Cardiac fibroblast (primary cell): ENCODE measurements at regions not wholly inside any gene's neighbourhood (a gene's known extent, or its start where the extent isn't known, plus 50 kb on each side); places are given as distances from the start of the nearest gene placed in this dataset.

ENCODE experiments used
- DNase-seq, 2 donors: peaks; one replicate each; pipeline versions ENCODE4 v3.0.0 to v3.0.0-alpha.2; 2010; ENCODE audit warnings: low read depth in 2 of 2
- H3K4me3 ChIP-seq, 2 donors: replicated peaks in 1 of 2; 1 replicate in 1 of 2; 2 replicates in 1 of 2; pipeline ENCODE4 v1.5.1; 2011; ENCODE audit warnings: low read depth in 2 of 2, low read length in 2 of 2, mild to moderate bottlenecking in 2 of 2, moderate library complexity in 1 of 2
- CTCF ChIP-seq: IDR thresholded peaks from one replicate; pipeline ENCODE4 v1.5.1; 2011; ENCODE audit warnings: low read depth, mild to moderate bottlenecking, low read length, inconsistent platforms

- no peak for TF ChIP-seq CTCF
- no peak overlapping the region for H3K4me3 ChIP-seq
- no peak for DNase-seq
Measured at GRCh38 chr9:8114826-8115225, 315.2 kb upstream of the DMAC1 start.

GRCh38 chr9:8106362-8106761, 306.8 kb upstream of the DMAC1 start:
- no peak overlapping the region for H3K4me3 ChIP-seq
- TF ChIP-seq CTCF = no peak
- DNase-seq = no peak

- no peak for DNase-seq
- H3K4me3 ChIP-seq = no peak overlapping the region
- TF ChIP-seq CTCF = no peak
Measured at GRCh38 chr9:8101607-8102006, 302.0 kb upstream of the DMAC1 start.

- H3K4me3 ChIP-seq = no peak overlapping the region
- no peak for TF ChIP-seq CTCF
- DNase-seq = no peak
Measured at GRCh38 chr9:8096091-8096490, 296.5 kb upstream of the DMAC1 start.

GRCh38 chr9:8095672-8096086, 296.1 kb upstream of the DMAC1 start:
- TF ChIP-seq CTCF = no peak
- no peak for DNase-seq
- H3K4me3 ChIP-seq = no peak overlapping the region

- no peak for DNase-seq
- TF ChIP-seq CTCF = no peak
- no peak overlapping the region for H3K4me3 ChIP-seq
Measured at GRCh38 chr9:8088477-8088876, 288.9 kb upstream of the DMAC1 start.

GRCh38 chr9:8085986-8086385, 286.4 kb upstream of the DMAC1 start:
- no peak for DNase-seq
- TF ChIP-seq CTCF = no peak

More at GRCh38 chr9:8085986-8086385, 286.4 kb upstream of the DMAC1 start:
- no peak overlapping the region for H3K4me3 ChIP-seq
